GM20431 (cell line): ENCODE measurements at regions not wholly inside any gene's neighbourhood (a gene's known extent, or its start where the extent isn't known, plus 50 kb on each side); places are given as distances from the start of the nearest gene placed in this dataset.
"Not testable (repeated sequence)": the region's sequence is repeated elsewhere in the genome, so short reads cannot be mapped to it uniquely, and the experiment has no call there.

Experiments
- in situ Hi-C: fragments of 300-500 bp; cut with MseI, MboI; formaldehyde crosslinking; loops from one replicate; pipeline ENCODE4 v1.15.0; 2020; ENCODE audit warnings: low sequenced_read_pairs; ENCODE audit not compliant: unreplicated experiment

- in situ Hi-C loops, result no loop called here
Observed at GRCh38 chr7:9029681-9030530, 596.5 kb downstream of the NXPH1 start.

GRCh38 chr7:9030976-9031375 is 597.6 kb downstream of the NXPH1 start:
- in situ Hi-C loops, result no loop called here

GRCh38 chr7:9031386-9031785 is 598.0 kb downstream of the NXPH1 start:
- in situ Hi-C loops, result no loop called here

DNA sequence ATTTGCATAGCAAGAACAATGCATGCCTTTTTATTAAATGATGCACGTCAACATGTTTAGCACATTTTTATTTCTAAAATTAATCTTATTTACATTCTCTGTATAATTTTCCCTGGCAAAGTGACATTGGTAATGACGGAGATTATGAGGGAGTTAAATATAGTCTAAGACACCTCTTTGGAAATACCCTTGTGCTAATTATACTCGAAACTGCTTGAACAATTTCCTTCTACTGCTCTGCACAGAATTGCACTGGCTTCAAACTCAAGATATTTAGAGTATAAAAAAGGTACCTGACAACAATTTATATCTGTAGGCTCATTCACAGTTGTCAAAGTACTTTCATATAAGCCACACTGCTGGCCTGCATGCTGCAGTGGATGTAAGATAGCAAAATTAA is 602.7 kb downstream of the NXPH1 start:
- in situ Hi-C loops, result no loop called here

GRCh38 chr7:9071160-9071762 is 637.9 kb downstream of the NXPH1 start:
- in situ Hi-C loops, result no loop called here

DNA sequence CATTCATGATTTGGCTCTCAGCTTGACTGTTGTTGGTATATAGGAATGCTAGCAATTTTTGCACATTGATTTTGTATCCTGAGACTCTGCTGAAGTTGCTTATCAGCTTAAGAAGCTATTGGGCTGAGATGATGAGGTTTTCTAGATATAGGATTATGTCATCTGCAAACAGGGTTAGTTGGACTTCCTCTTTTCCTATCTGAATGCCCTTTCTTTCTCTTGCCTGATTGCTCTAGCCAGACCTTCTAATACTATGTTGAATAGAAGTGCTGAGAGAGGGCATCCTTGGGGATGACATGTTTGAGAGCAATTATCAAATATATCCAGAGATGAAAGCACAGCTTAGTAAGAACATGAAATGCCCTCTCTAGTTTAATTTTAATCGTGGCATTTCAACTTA is 642.4 kb downstream of the NXPH1 start:
- in situ Hi-C loops, result not testable (repeated sequence)

GRCh38 chr7:9082203-9082602 is 648.8 kb downstream of the NXPH1 start:
- in situ Hi-C loops, result no loop called here

DNA sequence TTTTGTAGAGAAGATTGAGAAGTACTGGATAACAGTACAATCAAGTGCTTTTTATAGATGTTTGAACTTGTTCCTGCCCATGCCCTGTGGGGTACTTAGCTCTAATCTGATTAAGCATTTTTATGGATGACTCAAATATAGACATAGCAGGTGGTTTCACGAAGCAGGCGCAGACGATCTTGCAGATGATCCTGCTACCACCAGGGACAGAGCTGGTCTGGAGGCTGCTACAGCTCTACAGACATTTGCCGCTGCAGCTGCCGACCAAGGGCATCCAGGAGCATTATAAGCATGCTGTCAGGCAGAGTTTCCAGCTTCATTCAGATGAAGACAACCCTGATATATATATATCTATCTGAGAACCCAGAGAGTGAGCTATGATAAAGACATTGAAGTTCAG is 650.4 kb downstream of the NXPH1 start:
- in situ Hi-C loops, result no loop called here

DNA sequence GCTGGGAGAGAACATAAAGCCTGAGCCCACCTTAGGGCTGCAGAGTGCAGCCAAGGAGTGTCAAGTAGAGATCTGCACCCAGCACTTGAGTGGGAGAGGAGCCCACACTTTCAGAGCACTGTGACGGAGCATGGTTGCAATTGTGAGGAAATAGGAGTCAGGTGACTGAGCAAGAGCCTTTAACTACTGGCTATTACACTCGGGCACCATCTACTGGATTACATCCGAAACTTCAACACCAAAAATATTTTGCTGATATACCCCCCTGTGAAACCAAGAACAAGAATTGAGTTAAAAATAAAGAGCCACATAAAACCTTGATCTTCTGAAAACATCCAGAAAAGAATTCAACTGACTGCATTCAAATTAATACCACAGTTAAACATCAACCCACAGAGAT is 657.9 kb downstream of the NXPH1 start:
- in situ Hi-C loops, result no loop called here

- in situ Hi-C loops, result no loop called here
Observed at GRCh38 chr7:9097565-9098060, 664.2 kb downstream of the NXPH1 start.

GRCh38 chr7:9100289-9100688 is 666.9 kb downstream of the NXPH1 start:
- in situ Hi-C loops, result no loop called here

DNA sequence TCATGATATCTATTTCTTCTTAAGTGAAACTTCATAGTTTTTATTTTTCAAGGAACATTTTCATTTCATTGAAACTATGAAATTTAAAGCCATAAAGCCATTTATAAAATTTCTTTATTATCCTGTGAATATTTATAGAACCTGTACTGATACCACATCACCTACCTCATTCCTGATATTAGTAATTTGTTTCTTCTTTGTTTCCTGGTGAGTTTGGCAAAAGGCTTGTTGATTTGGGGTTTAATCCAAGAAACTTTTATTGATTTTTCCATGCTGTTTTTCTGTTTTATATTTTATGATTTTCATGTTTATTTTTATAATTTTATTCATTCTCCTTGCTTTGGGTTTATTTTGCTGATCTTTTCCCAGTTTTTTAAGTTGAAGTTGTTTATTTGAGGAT is 669.4 kb downstream of the NXPH1 start:
- in situ Hi-C loops, result no loop called here

DNA sequence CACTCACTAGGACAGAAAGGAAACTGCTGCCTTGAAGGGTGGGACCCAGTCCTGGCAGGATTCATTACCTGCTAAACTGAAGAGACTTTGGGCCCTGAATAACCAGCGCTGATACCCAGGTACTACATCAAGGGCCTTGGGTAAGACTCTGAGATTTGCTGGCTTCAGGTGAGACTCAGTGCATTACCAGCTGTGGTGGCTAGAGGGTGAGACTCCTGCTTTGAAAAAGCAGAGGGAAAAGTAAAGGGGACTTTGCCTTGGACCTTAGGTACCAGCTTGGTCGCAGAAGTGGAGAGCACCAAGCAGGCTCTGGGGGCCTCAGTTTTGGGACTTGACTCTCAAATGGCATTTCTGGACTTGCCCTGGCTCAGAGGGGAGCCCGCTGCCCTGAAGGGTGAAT is 673.3 kb downstream of the NXPH1 start:
- in situ Hi-C loops, result no loop called here

DNA sequence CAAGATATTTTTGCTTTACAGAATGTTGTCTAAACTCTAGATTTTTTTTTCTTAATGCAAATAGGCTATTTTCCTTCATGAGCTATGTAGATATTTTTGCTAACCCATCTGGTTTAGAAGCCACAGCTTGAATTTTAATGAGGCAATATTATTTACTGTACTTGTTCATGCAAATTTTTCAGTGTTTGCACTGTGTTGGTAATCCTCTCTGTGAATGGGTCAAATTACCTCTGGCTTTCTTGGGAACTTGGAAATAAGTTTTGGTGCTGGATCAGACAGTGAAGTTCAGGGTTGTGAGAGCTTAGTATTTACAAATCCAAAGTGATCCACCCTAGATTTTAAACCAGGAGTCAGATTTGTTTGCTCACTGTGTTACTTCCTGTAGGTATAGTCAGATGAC is 686.9 kb downstream of the NXPH1 start:
- in situ Hi-C loops, result no loop called here

GRCh38 chr7:9124320-9124719 is 690.9 kb downstream of the NXPH1 start:
- in situ Hi-C loops, result no loop called here

DNA sequence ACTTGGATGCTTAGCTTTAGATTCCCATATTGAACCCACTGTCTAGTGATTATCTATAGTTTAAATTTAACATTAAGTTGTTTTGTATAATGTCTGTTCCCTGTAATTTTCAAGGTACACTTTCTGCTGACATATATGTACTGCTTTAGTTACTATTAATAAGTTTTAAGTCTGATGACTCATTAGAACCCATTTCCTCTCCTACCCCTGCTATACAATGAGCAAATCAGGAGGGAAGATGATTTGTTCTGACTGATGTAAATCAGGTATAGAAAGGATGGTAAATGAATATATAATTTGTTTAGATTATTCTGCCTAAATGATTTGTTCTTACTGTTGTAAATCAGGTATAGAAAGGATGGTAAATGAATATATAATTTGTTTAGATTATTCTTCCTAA is 691.8 kb downstream of the NXPH1 start:
- in situ Hi-C loops, result no loop called here

- in situ Hi-C loops, result no loop called here
Observed at GRCh38 chr7:9127901-9128300, 694.5 kb downstream of the NXPH1 start.

- in situ Hi-C loops, result no loop called here
Observed at GRCh38 chr7:9148687-9149086, 715.3 kb downstream of the NXPH1 start.

- in situ Hi-C loops, result no loop called here
Observed at GRCh38 chr7:9149499-9150082, 716.2 kb downstream of the NXPH1 start.

GRCh38 chr7:9163691-9164090 is 730.3 kb downstream of the NXPH1 start:
- in situ Hi-C loops, result not testable (repeated sequence)

GRCh38 chr7:9175871-9176270 is 742.5 kb downstream of the NXPH1 start:
- in situ Hi-C loops, result no loop called here
